NCI-H1105 treated with DMSO at 0.1 percent for 48 hours (cell line): ENCODE measurements at regions not wholly inside any gene's neighbourhood (a gene's known extent, or its start where the extent isn't known, plus 50 kb on each side); places are given as distances from the start of the nearest gene placed in this dataset.

Experiments
- DNase-seq: peaks from one replicate; lab custom pipeline; 2025; lab: John Stamatoyannopoulos, UW

DNA sequence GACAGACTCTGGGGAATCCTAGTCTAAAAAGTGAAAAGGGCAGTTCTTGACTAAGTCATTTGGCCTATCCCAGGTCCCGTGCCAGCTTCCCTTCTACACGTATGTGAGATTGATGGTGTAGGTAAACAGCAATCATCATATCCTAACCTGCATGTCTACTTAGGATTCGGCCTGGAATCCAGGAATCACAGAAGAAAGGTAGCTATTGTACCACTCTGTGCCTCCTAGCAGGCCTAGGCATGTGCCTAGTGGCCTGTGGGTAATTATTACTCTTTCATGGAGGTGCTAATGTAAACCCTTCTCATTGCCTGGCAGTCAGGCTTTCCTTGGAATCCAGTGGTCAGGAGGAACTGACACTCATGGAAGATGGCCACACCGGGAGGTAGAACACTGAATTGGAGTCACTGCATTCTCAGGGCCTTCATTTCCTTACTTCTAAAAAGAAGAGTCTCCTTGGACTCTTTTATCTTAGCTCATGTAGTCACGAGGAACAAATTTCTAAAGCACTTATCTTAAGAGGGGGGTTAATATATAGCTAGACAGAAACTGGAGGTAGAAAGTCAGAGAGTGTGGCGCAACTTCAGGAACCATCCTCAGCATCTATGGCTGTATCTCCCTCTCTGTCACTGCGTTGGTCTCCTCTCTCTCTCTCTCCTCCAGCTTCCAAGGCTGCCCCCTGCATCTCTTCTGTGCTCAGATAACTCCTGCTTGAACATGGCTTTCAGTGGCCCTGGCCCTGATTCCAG, 122.5 kb downstream of the C1GALT1 start:
- DNase-seq = peak; percentile 79

DNA sequence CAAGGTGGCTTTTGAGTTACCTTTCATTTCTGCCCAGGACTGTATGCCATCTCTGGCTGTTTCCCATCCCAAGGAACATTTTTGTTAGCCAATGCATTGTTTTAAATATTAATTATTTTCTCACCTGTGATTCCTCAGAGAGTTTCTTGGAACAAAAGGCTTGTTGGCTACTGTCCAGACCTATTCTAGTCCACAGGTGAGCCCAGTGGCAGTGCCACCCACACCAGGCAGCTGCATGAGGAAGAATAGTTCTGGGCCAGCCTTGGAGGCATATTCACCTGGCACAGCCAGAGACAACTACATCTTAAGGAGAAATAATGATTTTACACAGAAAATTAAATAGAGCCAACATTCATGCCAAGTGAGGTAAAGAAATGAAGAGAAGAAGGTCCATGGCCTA, 123.9 kb downstream of the C1GALT1 start:
- DNase-seq = peak; percentile 6
